SK-N-MC (cell line): ENCODE measurements at regions not wholly inside any gene's neighbourhood (a gene's known extent, or its start where the extent isn't known, plus 50 kb on each side); places are given as distances from the start of the nearest gene placed in this dataset.

Source experiments
- EZH2 ChIP-seq: fragments of 200-600 bp; sonication (generic); IDR thresholded peaks from one replicate; pipeline ENCODE4 v1.6.1; 2017; ENCODE audit warnings: antibody characterized with exemption
- POLR2AphosphoS5 ChIP-seq: IDR thresholded peaks from 2 replicates; pipeline ENCODE4 v1.6.1; 2012; ENCODE audit warnings: mild to moderate bottlenecking, low read depth, low read length, borderline replicate concordance

GRCh38 chr5:102682101-102682647 is 72.9 kb upstream of the PAM start:
- no peak for TF ChIP-seq EZH2
- no peak for TF ChIP-seq POLR2AphosphoS5
